Endothelial cell (in vitro differentiated cells): ENCODE measurements at regions not wholly inside any gene's neighbourhood (a gene's known extent, or its start where the extent isn't known, plus 50 kb on each side); places are given as distances from the start of the nearest gene placed in this dataset.

Experiments
- DNase-seq: peaks from one replicate; pipeline ENCODE4 v3.0.0; 2021; ENCODE audit warnings: low spot score
- H3K27ac Mint-ChIP-seq: one replicate; pipeline ENCODE4 v1.8.0; 2021; ENCODE audit warnings: mixed read lengths, inconsistent platforms; ENCODE audit not compliant: unreplicated experiment
- H3K27me3 Mint-ChIP-seq: one replicate; pipeline ENCODE4 v1.8.0; 2021; ENCODE audit warnings: mild to moderate bottlenecking, moderate library complexity, mixed read lengths, inconsistent platforms; ENCODE audit not compliant: unreplicated experiment
- H3K36me3 Mint-ChIP-seq: one replicate; pipeline ENCODE4 v1.8.0; 2021; ENCODE audit warnings: mild to moderate bottlenecking, low read depth, mixed read lengths, inconsistent platforms; ENCODE audit not compliant: unreplicated experiment
- H3K4me1 Mint-ChIP-seq: one replicate; pipeline ENCODE4 v1.8.0; 2021; ENCODE audit warnings: mild to moderate bottlenecking, mixed read lengths, inconsistent platforms; ENCODE audit not compliant: unreplicated experiment
- H3K4me3 Mint-ChIP-seq: one replicate; pipeline ENCODE4 v1.8.0; 2021; ENCODE audit warnings: mild to moderate bottlenecking, mixed read lengths, inconsistent platforms; ENCODE audit not compliant: unreplicated experiment
- H3K9me3 Mint-ChIP-seq: one replicate; pipeline ENCODE4 v1.8.0; 2021; ENCODE audit warnings: mixed read lengths, inconsistent platforms; ENCODE audit not compliant: unreplicated experiment
- CTCF ChIP-seq: fragments of 200-600 bp; sonication (generic); IDR thresholded peaks from one replicate; pipeline ENCODE4 v1.5.0; 2021; ENCODE audit warnings: antibody characterized with exemption; ENCODE audit not compliant: unreplicated experiment

GRCh38 chr13:82698941-82699340, 1183.3 kb downstream of the SLITRK1 start:
- Mint-ChIP-seq H3K36me3 (no peaks in the 10 kb centered on the region), H3K4me1 (no peaks in the 10 kb centered on the region), H3K9me3 (no peaks in the 10 kb centered on the region), H3K27ac (no peak overlapping the region), H3K27me3 (no peaks in the 10 kb centered on the region), H3K4me3 (no peak overlapping the region)
- no peak for TF ChIP-seq CTCF
- DNase-seq: no peak

- H3K27me3 Mint-ChIP-seq: no peaks in the 10 kb centered on the region
- no peak overlapping the region for H3K4me3 Mint-ChIP-seq
- H3K9me3 Mint-ChIP-seq: no peaks in the 10 kb centered on the region
- TF ChIP-seq CTCF: no peak
- H3K36me3 Mint-ChIP-seq: no peaks in the 10 kb centered on the region
- no peaks in the 10 kb centered on the region for H3K4me1 Mint-ChIP-seq
- no peak for DNase-seq
- H3K27ac Mint-ChIP-seq: no peak overlapping the region
Measured at GRCh38 chr13:82698383-82698782, 1183.9 kb downstream of the SLITRK1 start.

GRCh38 chr13:82693607-82694006, 1188.7 kb downstream of the SLITRK1 start:
- Mint-ChIP-seq H3K4me1 (no peaks in the 10 kb centered on the region), H3K36me3 (no peaks in the 10 kb centered on the region), H3K27me3 (no peaks in the 10 kb centered on the region), H3K4me3 (no peak overlapping the region), H3K9me3 (no peaks in the 10 kb centered on the region), H3K27ac (no peak overlapping the region)
- DNase-seq: no peak
- no peak for TF ChIP-seq CTCF

- H3K4me1 Mint-ChIP-seq: no peaks in the 10 kb centered on the region
- no peak overlapping the region for H3K27ac Mint-ChIP-seq
- no peak overlapping the region for H3K4me3 Mint-ChIP-seq
- H3K36me3 Mint-ChIP-seq: no peaks in the 10 kb centered on the region
- no peaks in the 10 kb centered on the region for H3K27me3 Mint-ChIP-seq
- no peak for TF ChIP-seq CTCF
- no peaks in the 10 kb centered on the region for H3K9me3 Mint-ChIP-seq
- DNase-seq: no peak
Measured at GRCh38 chr13:82688400-82688994, 1193.8 kb downstream of the SLITRK1 start.

GRCh38 chr13:82687884-82688283, 1194.4 kb downstream of the SLITRK1 start:
- Mint-ChIP-seq H3K27ac (no peak overlapping the region), H3K27me3 (no peaks in the 10 kb centered on the region), H3K9me3 (no peaks in the 10 kb centered on the region), H3K4me3 (no peak overlapping the region), H3K4me1 (no peaks in the 10 kb centered on the region), H3K36me3 (no peaks in the 10 kb centered on the region)
- no peak for DNase-seq
- no peak for TF ChIP-seq CTCF
